Transverse colon (tissue), 4 donors: ENCODE measurements at regions not wholly inside any gene's neighbourhood (a gene's known extent, or its start where the extent isn't known, plus 50 kb on each side); places are given as distances from the start of the nearest gene placed in this dataset.

Experiments
- DNase-seq: peaks from one replicate; pipeline ENCODE4 v3.0.0-alpha.2; 2019
- H3K27ac ChIP-seq, 4 donors: fragments of 200-600 bp; sonication (generic); 2 replicates each; pipeline ENCODE4 v1.5.1; 2016 to 2018; ENCODE audit warnings: inconsistent platforms in 4 of 4
- H3K27me3 ChIP-seq: fragments of 200-600 bp; sonication (generic); 2 replicates; pipeline ENCODE4 v1.5.1; 2017; ENCODE audit warnings: inconsistent platforms
- H3K36me3 ChIP-seq, 4 donors: fragments of 200-600 bp; sonication (generic); 2 replicates each; pipeline ENCODE4 v1.5.1; 2017 to 2019; ENCODE audit warnings: inconsistent platforms in 4 of 4
- H3K4me1 ChIP-seq, 4 donors: fragments of 200-600 bp; sonication (generic); 2 replicates each; pipeline ENCODE4 v1.5.1; 2017 to 2020; ENCODE audit warnings: inconsistent platforms in 4 of 4
- H3K4me3 ChIP-seq, 4 donors: fragments of 200-600 bp; sonication (generic); 1 replicate in 1 of 4; 2 replicates in 3 of 4; pipeline versions ENCODE4 v1.5.1 to v1.6.1; 2017 to 2019; ENCODE audit warnings: inconsistent platforms in 4 of 4
- H3K9me3 ChIP-seq, 2 donors: fragments of 200-600 bp; sonication (generic); 2 replicates each; pipeline ENCODE4 v1.5.1; 2017 to 2019; ENCODE audit warnings: inconsistent platforms in 2 of 2
- EP300 ChIP-seq: sonication (generic); formaldehyde crosslinking; IDR thresholded peaks from one replicate; pipeline ENCODE4 v1.6.1; 2017; ENCODE audit warnings: antibody characterized with exemption, low read depth
- POLR2A ChIP-seq: fragments of 450-650 bp; IDR thresholded peaks from one replicate; pipeline ENCODE4 v1.6.1; 2016; ENCODE audit warnings: antibody characterized with exemption, mild to moderate bottlenecking, moderate library complexity
- POLR2AphosphoS5 ChIP-seq, 3 donors: sonication (generic); formaldehyde crosslinking; IDR thresholded peaks; one replicate each; pipeline ENCODE4 v1.6.1; 2016; ENCODE audit warnings: antibody characterized with exemption in 3 of 3
- WGBS, 2 donors: methylation state at CpG; one replicate each; pipeline ENCODE4 v1.1.5; 2018; ENCODE audit warnings: low coverage in 1 of 2; 5-methylcytosine and 5-hydroxymethylcytosine counted together
- in situ Hi-C, 4 donors: fragments of 200-750 bp; cut with MboI; loops; one replicate each; pipeline versions ENCODE4 v1.15.0 to v1.15.1; 2017; ENCODE audit warnings: low sequenced_read_pairs in 3 of 4, low pct_ligation_motif_present in 1 of 4, low pct_unique_long_range_greater_than_20kb in 1 of 4
- intact Hi-C: fragments of 100-400 bp; cut with DNase I; formaldehyde crosslinking; loops from one replicate; pipeline ENCODE4 v1.15.1; 2023; ENCODE audit warnings: low total_unique reads
- TF ChIP-seq, protein P1 (sequence below), 5 experiments: fragments of 200-600 bp in 3 of 5; fragments of 450-650 bp in 2 of 5; sonication (generic) in 3 of 5; IDR thresholded peaks; 1 replicate in 2 of 5; 2 replicates in 3 of 5; pipeline ENCODE4 v1.5.1; 2016 to 2017; ENCODE audit warnings: antibody characterized with exemption in 5 of 5, inconsistent platforms in 3 of 5, mild to moderate bottlenecking in 2 of 5, moderate library complexity in 1 of 5

DNA sequence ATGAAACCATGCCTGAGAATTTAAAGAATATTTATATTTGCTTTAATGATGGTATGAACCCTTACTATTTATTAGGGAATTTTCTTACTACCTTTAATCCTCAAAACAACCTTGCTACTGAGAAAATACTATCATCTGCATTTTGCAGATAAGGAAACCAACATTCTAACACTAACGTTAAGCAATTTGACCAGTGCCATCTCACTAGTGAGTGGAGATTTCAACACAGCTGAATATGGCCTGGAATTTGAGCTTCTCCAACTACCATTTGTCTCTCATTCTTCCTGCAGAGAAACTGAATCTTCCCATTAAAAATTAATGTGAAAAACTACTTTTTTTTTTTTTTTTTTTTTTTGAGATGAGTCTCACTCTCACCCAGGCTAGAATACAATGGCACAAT, 380.9 kb upstream of the SMIM31 start:
- TF ChIP-seq POLR2A (no peak), POLR2AphosphoS5 (IDR thresholded peaks at IDR 0.05) (no peak), EP300 (no peak)
- TF ChIP-seq, protein P1, sequence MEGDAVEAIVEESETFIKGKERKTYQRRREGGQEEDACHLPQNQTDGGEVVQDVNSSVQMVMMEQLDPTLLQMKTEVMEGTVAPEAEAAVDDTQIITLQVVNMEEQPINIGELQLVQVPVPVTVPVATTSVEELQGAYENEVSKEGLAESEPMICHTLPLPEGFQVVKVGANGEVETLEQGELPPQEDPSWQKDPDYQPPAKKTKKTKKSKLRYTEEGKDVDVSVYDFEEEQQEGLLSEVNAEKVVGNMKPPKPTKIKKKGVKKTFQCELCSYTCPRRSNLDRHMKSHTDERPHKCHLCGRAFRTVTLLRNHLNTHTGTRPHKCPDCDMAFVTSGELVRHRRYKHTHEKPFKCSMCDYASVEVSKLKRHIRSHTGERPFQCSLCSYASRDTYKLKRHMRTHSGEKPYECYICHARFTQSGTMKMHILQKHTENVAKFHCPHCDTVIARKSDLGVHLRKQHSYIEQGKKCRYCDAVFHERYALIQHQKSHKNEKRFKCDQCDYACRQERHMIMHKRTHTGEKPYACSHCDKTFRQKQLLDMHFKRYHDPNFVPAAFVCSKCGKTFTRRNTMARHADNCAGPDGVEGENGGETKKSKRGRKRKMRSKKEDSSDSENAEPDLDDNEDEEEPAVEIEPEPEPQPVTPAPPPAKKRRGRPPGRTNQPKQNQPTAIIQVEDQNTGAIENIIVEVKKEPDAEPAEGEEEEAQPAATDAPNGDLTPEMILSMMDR (IDR thresholded peaks at IDR 0.05), result no peak
- H3K9me3 ChIP-seq, result no peaks in the 10 kb centered on the region
- intact Hi-C loops (no loop called here), in situ Hi-C loops (no loop called here)
- no peak overlapping the region for H3K4me3 ChIP-seq
- WGBS, 2 donors, result 25 to 70% methylated on average over 1 of the region's 1 CpG
- no peak for DNase-seq
- no peaks in the 10 kb centered on the region for H3K36me3 ChIP-seq
- no peak overlapping the region for H3K27ac ChIP-seq
- H3K4me1 ChIP-seq, result no peaks in the 10 kb centered on the region
- no peaks in the 10 kb centered on the region for H3K27me3 ChIP-seq

DNA sequence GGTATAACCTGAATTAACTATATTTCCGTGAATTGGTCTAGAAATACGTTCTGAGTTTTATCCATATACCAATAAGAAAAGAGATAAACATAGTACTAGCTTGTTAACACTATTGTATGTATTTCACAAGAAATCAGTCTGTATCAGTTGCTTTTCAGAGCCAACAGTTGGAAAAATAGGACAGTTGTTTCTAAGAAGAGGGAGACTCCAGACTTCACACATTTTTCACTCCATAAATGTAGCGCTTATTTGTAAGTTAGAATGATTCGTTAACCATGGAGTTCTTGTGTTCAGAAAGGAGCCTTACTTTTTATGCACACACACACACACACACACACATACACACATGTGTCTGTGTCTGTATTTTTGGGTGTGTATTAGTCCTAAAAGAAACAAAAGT, 376.7 kb upstream of the SMIM31 start:
- Histone ChIP-seq H3K9me3 (no peaks in the 10 kb centered on the region), H3K27me3 (peaks cover 9% of the 10 kb centered on the region), H3K27ac (no peak overlapping the region), H3K36me3 (no peaks in the 10 kb centered on the region), H3K4me3 (no peak overlapping the region), H3K4me1 (no peaks in the 10 kb centered on the region)
- intact Hi-C loops, result no loop called here
- no peak for DNase-seq
- TF ChIP-seq EP300 (no peak), POLR2A (no peak), POLR2AphosphoS5 (IDR thresholded peaks at IDR 0.05) (no peak)
- TF ChIP-seq, protein P1 (IDR thresholded peaks at IDR 0.05), result no peak
- in situ Hi-C loops, result no loop called here
- WGBS, 2 donors, result 72 to 76% methylated on average over 4 of the region's 4 CpGs

DNA sequence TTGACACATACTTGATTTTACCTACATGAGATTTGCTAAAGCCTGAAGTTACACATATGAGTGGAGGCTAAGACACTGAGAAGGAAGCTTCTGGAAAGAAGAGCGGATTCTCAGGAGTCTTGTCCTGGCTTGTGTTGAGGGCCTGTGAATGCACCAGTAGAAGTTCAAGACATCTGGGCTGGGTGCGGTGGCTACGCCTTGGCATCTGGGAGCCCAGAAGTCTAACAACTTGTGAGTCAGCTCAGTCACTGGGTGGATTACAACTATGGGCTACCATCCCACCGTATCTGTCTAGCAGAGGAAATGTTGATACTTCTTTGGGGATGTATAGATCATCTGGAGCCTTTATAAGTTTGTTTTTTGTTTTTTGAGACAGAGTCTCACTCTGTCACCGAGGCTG, 375.6 kb upstream of the SMIM31 start:
- Histone ChIP-seq H3K4me1 (no peaks in the 10 kb centered on the region), H3K36me3 (no peaks in the 10 kb centered on the region), H3K9me3 (no peaks in the 10 kb centered on the region), H3K4me3 (no peak overlapping the region), H3K27ac (no peak overlapping the region), H3K27me3 (peaks cover 19% of the 10 kb centered on the region)
- no peak for DNase-seq
- in situ Hi-C loops (no loop called here), intact Hi-C loops (no loop called here)
- TF ChIP-seq EP300 (no peak), POLR2A (no peak), POLR2AphosphoS5 (IDR thresholded peaks at IDR 0.05) (no peak)
- TF ChIP-seq, protein P1 (IDR thresholded peaks at IDR 0.05), result no peak
- 60 to 77% methylated on average over 3 to 5 of the region's 5 CpGs for WGBS, 2 donors

DNA sequence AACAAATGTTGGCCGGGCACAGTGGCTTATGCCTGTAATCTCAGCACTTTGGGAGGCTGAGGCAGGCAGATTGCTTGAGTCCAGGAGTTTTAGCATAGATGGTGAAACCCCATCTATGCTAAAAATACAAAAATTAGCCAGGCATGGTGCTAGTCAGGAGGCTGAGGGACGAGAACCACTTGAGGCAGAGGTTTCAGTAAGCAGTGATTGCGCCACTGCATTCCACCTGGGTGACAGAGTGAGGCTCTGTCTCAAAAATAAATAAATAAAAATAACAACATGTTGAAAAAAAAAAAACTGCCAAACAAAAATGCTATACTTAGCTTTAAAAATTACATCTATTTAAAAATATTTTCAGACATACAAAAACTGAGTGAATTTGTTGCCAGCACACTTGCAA, 374.2 kb upstream of the SMIM31 start:
- Histone ChIP-seq H3K4me3 (no peak overlapping the region), H3K27me3 (peaks cover 28% of the 10 kb centered on the region), H3K9me3 (no peaks in the 10 kb centered on the region), H3K4me1 (no peaks in the 10 kb centered on the region), H3K36me3 (no peaks in the 10 kb centered on the region), H3K27ac (no peak overlapping the region)
- WGBS, 2 donors, result 78 to 85% methylated on average over 3 of the region's 3 CpGs
- DNase-seq, result no peak
- TF ChIP-seq, protein P1 (IDR thresholded peaks at IDR 0.05), result no peak
- no peak for TF ChIP-seq POLR2AphosphoS5 (IDR thresholded peaks at IDR 0.05)
- TF ChIP-seq POLR2A, result no peak
- no peak for TF ChIP-seq EP300
- in situ Hi-C loops, result no loop called here
- intact Hi-C loops, result no loop called here
